Astrocyte (in vitro differentiated cells and primary cell): ENCODE measurements at regions not wholly inside any gene's neighbourhood (a gene's known extent, or its start where the extent isn't known, plus 50 kb on each side); places are given as distances from the start of the nearest gene placed in this dataset.

Experiments
- CTCF ChIP-seq: IDR thresholded peaks from 2 replicates; pipeline ENCODE4 v1.5.1; 2011; ENCODE audit warnings: low read depth, mild to moderate bottlenecking, inconsistent platforms, low read length, moderate library complexity; ENCODE audit not compliant: insufficient read depth
- EZH2 ChIP-seq: IDR thresholded peaks from 2 replicates; pipeline ENCODE4 v1.6.1; 2012; ENCODE audit warnings: mild to moderate bottlenecking, low read length, inconsistent platforms; ENCODE audit not compliant: insufficient read depth

GRCh38 chr13:90868321-90868920, 479.1 kb upstream of the MIR17HG start:
- peak; percentile 73 for TF ChIP-seq CTCF
- no peak for TF ChIP-seq EZH2
